PFSK-1 (cell line): ENCODE measurements at regions not wholly inside any gene's neighbourhood (a gene's known extent, or its start where the extent isn't known, plus 50 kb on each side); places are given as distances from the start of the nearest gene placed in this dataset.

Experiments
- POLR2AphosphoS5 ChIP-seq: IDR thresholded peaks from 2 replicates; pipeline ENCODE4 v1.6.1; 2012; ENCODE audit warnings: low read depth, mild to moderate bottlenecking, control low read depth, low read length, moderate library complexity
- TAF1 ChIP-seq: IDR thresholded peaks from 2 replicates; pipeline ENCODE4 v1.6.1; 2012; ENCODE audit warnings: low read length, control low read depth, borderline replicate concordance; ENCODE audit not compliant: insufficient read depth

DNA sequence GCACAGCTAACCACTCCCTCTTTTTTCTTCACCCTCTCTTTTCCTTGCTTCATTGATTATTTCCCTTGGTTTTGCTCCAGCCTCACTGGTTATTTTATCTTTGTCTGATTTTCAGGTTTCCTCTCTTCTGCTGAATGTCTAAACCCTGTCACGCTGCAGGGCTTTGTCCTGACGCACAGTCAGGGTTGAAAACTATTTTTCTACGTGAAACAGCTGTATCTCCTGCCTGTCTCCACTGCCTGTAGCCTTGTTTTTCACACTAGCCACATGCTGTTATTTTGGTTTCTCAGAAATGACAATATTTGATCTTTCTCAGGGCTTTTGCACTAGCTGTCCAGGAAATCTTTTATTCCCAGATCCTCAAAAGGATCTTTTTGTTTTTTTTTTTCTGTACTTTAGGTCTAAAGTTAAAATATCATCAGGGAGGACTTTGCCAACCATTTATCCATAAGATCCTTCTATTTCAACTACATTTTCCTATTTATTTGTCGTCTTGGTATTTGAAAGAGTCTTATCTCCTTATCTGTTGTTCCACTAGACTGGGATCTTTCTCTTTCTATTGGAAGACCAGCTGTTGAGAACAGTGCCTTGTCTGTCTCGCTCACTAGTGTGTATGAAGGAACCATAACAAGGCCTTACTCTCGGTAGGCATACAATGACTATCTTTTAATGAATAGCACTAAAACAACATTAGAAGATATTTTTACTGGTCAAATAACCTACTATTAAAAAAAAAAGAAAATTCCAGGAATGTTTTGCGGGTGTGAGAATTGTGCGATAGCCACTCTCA is 164.3 kb downstream of the PDHA2 start:
- TF ChIP-seq TAF1 = no peak
- TF ChIP-seq POLR2AphosphoS5 = no peak
